Endodermal cell (in vitro differentiated cells): ENCODE measurements at regions not wholly inside any gene's neighbourhood (a gene's known extent, or its start where the extent isn't known, plus 50 kb on each side); places are given as distances from the start of the nearest gene placed in this dataset.

ENCODE experiments used
- DNase-seq: peaks from one replicate; pipeline ENCODE4 v3.0.0-alpha.2; 2017
- H3K27ac ChIP-seq: 2 replicates; pipeline ENCODE4 v1.5.1; 2013; ENCODE audit warnings: mild to moderate bottlenecking, low read depth, low read length, moderate library complexity
- H3K27me3 ChIP-seq: 2 replicates; pipeline ENCODE4 v1.6.1; 2013; ENCODE audit warnings: mild to moderate bottlenecking, low read length, moderate library complexity; ENCODE audit not compliant: insufficient read depth, control insufficient read depth, poor library complexity, severe bottlenecking
- H3K36me3 ChIP-seq: 2 replicates; pipeline ENCODE4 v1.7.0; 2013; ENCODE audit warnings: mild to moderate bottlenecking, low read length, moderate library complexity; ENCODE audit not compliant: control insufficient read depth, insufficient read depth
- H3K4me1 ChIP-seq: one replicate; pipeline ENCODE4 v1.7.0; 2013; ENCODE audit warnings: low read length; ENCODE audit not compliant: control insufficient read depth, insufficient read depth
- H3K4me3 ChIP-seq: 2 replicates; pipeline ENCODE4 v1.5.1; 2013; ENCODE audit warnings: mild to moderate bottlenecking, low read length, moderate library complexity
- H3K9ac ChIP-seq: 2 replicates; pipeline ENCODE4 v1.6.1; 2013; ENCODE audit warnings: mild to moderate bottlenecking, low read length, moderate library complexity; ENCODE audit not compliant: poor library complexity, severe bottlenecking; ENCODE audit errors: extremely low read depth
- H3K9me3 ChIP-seq: 2 replicates; pipeline ENCODE4 v1.6.1; 2013; ENCODE audit warnings: mild to moderate bottlenecking, low read length, moderate library complexity; ENCODE audit not compliant: control insufficient read depth
- H3K27ac Mint-ChIP-seq: 2 replicates; pipeline ENCODE4 v1.8.0; 2020; ENCODE audit warnings: mixed read lengths
- H3K27me3 Mint-ChIP-seq: 2 replicates; pipeline ENCODE4 v1.8.0; 2021; ENCODE audit warnings: mild to moderate bottlenecking, mixed read lengths; ENCODE audit not compliant: insufficient read depth
- H3K36me3 Mint-ChIP-seq: 2 replicates; pipeline ENCODE4 v1.8.0; 2020; ENCODE audit warnings: low read depth, mixed read lengths
- H3K4me1 Mint-ChIP-seq: 2 replicates; pipeline ENCODE4 v1.8.0; 2020; ENCODE audit warnings: mixed read lengths
- H3K4me3 Mint-ChIP-seq: 2 replicates; pipeline ENCODE4 v1.8.0; 2020; ENCODE audit warnings: mild to moderate bottlenecking, moderate library complexity, mixed read lengths
- H3K9me3 Mint-ChIP-seq: 2 replicates; pipeline ENCODE4 v1.8.0; 2020; ENCODE audit warnings: mild to moderate bottlenecking, mixed read lengths
- WGBS, 2 experiments: methylation state at CpG; one replicate each; pipeline versions ENCODE4 v1.1.5 to v1.1.7; 2013; ENCODE audit warnings: missing lambda C conversion rate in 2 of 2, mixed read lengths in 1 of 2; ENCODE audit not compliant: insufficient coverage in 1 of 2, insufficient read length in 1 of 2; 5-methylcytosine and 5-hydroxymethylcytosine counted together
- TF ChIP-seq, protein P1 (sequence below): fragments of 200-600 bp; sonication (generic); conservative IDR thresholded peaks from 2 replicates; pipeline ENCODE4 v1.5.0; 2021; ENCODE audit warnings: antibody characterized with exemption, mild to moderate bottlenecking

GRCh38 chr13:68110178-68110768 is 880.1 kb upstream of the PCDH9 start:
- H3K9me3 Mint-ChIP-seq = peaks cover 30% of the 10 kb centered on the region
- no peaks in the 10 kb centered on the region for H3K27me3 Mint-ChIP-seq
- no peaks in the 10 kb centered on the region for H3K36me3 ChIP-seq
- peaks cover 17% of the 10 kb centered on the region for H3K9me3 ChIP-seq
- no peak overlapping the region for H3K27ac Mint-ChIP-seq
- no peaks in the 10 kb centered on the region for H3K4me1 ChIP-seq
- TF ChIP-seq, protein P1, sequence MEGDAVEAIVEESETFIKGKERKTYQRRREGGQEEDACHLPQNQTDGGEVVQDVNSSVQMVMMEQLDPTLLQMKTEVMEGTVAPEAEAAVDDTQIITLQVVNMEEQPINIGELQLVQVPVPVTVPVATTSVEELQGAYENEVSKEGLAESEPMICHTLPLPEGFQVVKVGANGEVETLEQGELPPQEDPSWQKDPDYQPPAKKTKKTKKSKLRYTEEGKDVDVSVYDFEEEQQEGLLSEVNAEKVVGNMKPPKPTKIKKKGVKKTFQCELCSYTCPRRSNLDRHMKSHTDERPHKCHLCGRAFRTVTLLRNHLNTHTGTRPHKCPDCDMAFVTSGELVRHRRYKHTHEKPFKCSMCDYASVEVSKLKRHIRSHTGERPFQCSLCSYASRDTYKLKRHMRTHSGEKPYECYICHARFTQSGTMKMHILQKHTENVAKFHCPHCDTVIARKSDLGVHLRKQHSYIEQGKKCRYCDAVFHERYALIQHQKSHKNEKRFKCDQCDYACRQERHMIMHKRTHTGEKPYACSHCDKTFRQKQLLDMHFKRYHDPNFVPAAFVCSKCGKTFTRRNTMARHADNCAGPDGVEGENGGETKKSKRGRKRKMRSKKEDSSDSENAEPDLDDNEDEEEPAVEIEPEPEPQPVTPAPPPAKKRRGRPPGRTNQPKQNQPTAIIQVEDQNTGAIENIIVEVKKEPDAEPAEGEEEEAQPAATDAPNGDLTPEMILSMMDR = no peak
- H3K27ac ChIP-seq = no peak overlapping the region
- DNase-seq = no peak
- H3K36me3 Mint-ChIP-seq = no peaks in the 10 kb centered on the region
- 89% methylated on average over 2 of the region's 2 CpGs; no CpG with 5 or more reads in 1 of the 2 experiments for WGBS, 2 experiments
- no peak overlapping the region for H3K4me3 ChIP-seq
- no peak overlapping the region for H3K9ac ChIP-seq
- H3K4me3 Mint-ChIP-seq = no peak overlapping the region
- no peaks in the 10 kb centered on the region for H3K4me1 Mint-ChIP-seq
- no peaks in the 10 kb centered on the region for H3K27me3 ChIP-seq

DNA sequence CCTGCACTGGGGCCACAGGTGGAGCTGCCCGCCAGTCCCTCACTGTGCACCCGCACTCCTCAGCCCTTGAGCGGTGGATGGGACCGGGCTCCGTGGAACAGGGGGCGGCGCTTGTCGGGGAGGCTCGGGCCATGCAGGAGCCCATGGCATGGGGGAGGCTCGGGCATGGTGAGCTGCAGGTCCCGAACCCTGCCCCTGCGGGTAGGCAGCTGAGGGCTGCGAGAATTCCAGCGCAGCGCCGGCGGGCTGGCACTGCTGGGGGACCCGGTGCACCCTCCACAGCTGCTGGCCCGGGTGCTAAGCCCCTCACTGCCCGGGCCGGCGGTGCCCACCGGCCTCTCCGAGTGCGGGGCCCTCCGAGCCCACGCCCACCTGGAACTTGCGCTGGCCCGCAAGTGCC is 877.5 kb upstream of the PCDH9 start:
- no peak overlapping the region for H3K27ac ChIP-seq
- H3K4me1 ChIP-seq = no peaks in the 10 kb centered on the region
- Mint-ChIP-seq H3K36me3 (no peaks in the 10 kb centered on the region), H3K27ac (no peak overlapping the region), H3K4me3 (no peak overlapping the region), H3K27me3 (no peaks in the 10 kb centered on the region), H3K9me3 (peaks cover 30% of the 10 kb centered on the region), H3K4me1 (no peaks in the 10 kb centered on the region)
- WGBS, 2 experiments = 92 to 100% methylated on average over 4 to 28 of the region's 29 CpGs
- H3K9me3 ChIP-seq = peaks cover 17% of the 10 kb centered on the region
- H3K4me3 ChIP-seq = no peak overlapping the region
- no peak overlapping the region for H3K9ac ChIP-seq
- no peak for DNase-seq
- H3K27me3 ChIP-seq = no peaks in the 10 kb centered on the region
- TF ChIP-seq, protein P1 = no peak
- H3K36me3 ChIP-seq = no peaks in the 10 kb centered on the region

- H3K27ac Mint-ChIP-seq = no peak overlapping the region
- DNase-seq = no peak
- H3K36me3 ChIP-seq = no peaks in the 10 kb centered on the region
- H3K4me3 Mint-ChIP-seq = no peak overlapping the region
- TF ChIP-seq, protein P1 = no peak
- H3K9ac ChIP-seq = no peak overlapping the region
- H3K4me3 ChIP-seq = no peak overlapping the region
- no peaks in the 10 kb centered on the region for H3K27me3 Mint-ChIP-seq
- no peak overlapping the region for H3K27ac ChIP-seq
- no peaks in the 10 kb centered on the region for H3K4me1 ChIP-seq
- H3K36me3 Mint-ChIP-seq = no peaks in the 10 kb centered on the region
- no peaks in the 10 kb centered on the region for H3K4me1 Mint-ChIP-seq
- no peaks in the 10 kb centered on the region for H3K9me3 ChIP-seq
- no peaks in the 10 kb centered on the region for H3K9me3 Mint-ChIP-seq
- WGBS, 2 experiments = 87% methylated on average over 2 of the region's 2 CpGs; no CpG with 5 or more reads in 1 of the 2 experiments
- H3K27me3 ChIP-seq = no peaks in the 10 kb centered on the region
Measured at GRCh38 chr13:68099631-68100030, 869.5 kb upstream of the PCDH9 start.
